NCI-H526 treated with DMSO at 0.1 percent for 48 hours (cell line): ENCODE measurements at regions not wholly inside any gene's neighbourhood (a gene's known extent, or its start where the extent isn't known, plus 50 kb on each side); places are given as distances from the start of the nearest gene placed in this dataset.
"Not testable (repeated sequence)": the region's sequence is repeated elsewhere in the genome, so short reads cannot be mapped to it uniquely, and the experiment has no call there.

Experiments used
- DNase-seq: peaks from one replicate; lab custom pipeline; 2025; lab: John Stamatoyannopoulos, UW

- DNase-seq: no peak
Observed at GRCh38 chr22:49392841-49393510, 434.7 kb downstream of the BRD1 start.

GRCh38 chr22:49392247-49392646 lies 435.4 kb downstream of the BRD1 start:
- DNase-seq: no peak

GRCh38 chr22:49391436-49391835 lies 436.2 kb downstream of the BRD1 start:
- DNase-seq: no peak

GRCh38 chr22:49390954-49391353 lies 436.7 kb downstream of the BRD1 start:
- DNase-seq: no peak

GRCh38 chr22:49383909-49384308 lies 443.8 kb downstream of the BRD1 start:
- not testable (repeated sequence) for DNase-seq

- DNase-seq: no peak
Observed at GRCh38 chr22:49382451-49382735, 445.3 kb downstream of the BRD1 start.

GRCh38 chr22:49381595-49382450 lies 445.9 kb downstream of the BRD1 start:
- DNase-seq: no peak

- no peak for DNase-seq
Observed at GRCh38 chr22:49380828-49381114, 446.9 kb downstream of the BRD1 start.

GRCh38 chr22:49380095-49380827 lies 447.4 kb downstream of the BRD1 start:
- DNase-seq: no peak

GRCh38 chr22:49377306-49377705 lies 450.4 kb downstream of the BRD1 start:
- no peak for DNase-seq

GRCh38 chr22:49373801-49374226 lies 453.9 kb downstream of the BRD1 start:
- no peak for DNase-seq

- DNase-seq: no peak
Observed at GRCh38 chr22:49373289-49373666, 454.4 kb downstream of the BRD1 start.

GRCh38 chr22:49372530-49373288 lies 455.0 kb downstream of the BRD1 start:
- no peak for DNase-seq

- DNase-seq: no peak
Observed at GRCh38 chr22:49372111-49372529, 455.6 kb downstream of the BRD1 start.

- no peak for DNase-seq
Observed at GRCh38 chr22:49371325-49372110, 456.2 kb downstream of the BRD1 start.

- DNase-seq: no peak
Observed at GRCh38 chr22:49370627-49371301, 456.9 kb downstream of the BRD1 start.

GRCh38 chr22:49369726-49370626 lies 457.7 kb downstream of the BRD1 start:
- DNase-seq: no peak

GRCh38 chr22:49368976-49369725 lies 458.5 kb downstream of the BRD1 start:
- DNase-seq: no peak
